OCI-LY7 (cell line): ENCODE measurements at regions not wholly inside any gene's neighbourhood (a gene's known extent, or its start where the extent isn't known, plus 50 kb on each side); places are given as distances from the start of the nearest gene placed in this dataset.

ENCODE experiments used
- EZH2phosphoT487 ChIP-seq: fragments of 200-600 bp; sonication (generic); IDR thresholded peaks from 2 replicates; pipeline ENCODE4 v1.6.1; 2018; ENCODE audit warnings: low read depth, borderline replicate concordance, mild to moderate bottlenecking, mixed run types, antibody characterized with exemption, low read length, moderate library complexity, mixed read lengths
- TF ChIP-seq, protein P1 (sequence below): fragments of 200-600 bp; sonication (generic); conservative IDR thresholded peaks from 2 replicates; pipeline ENCODE4 v1.5.1; 2014; ENCODE audit warnings: mild to moderate bottlenecking, antibody characterized with exemption, low read length, moderate library complexity, mixed read lengths

DNA sequence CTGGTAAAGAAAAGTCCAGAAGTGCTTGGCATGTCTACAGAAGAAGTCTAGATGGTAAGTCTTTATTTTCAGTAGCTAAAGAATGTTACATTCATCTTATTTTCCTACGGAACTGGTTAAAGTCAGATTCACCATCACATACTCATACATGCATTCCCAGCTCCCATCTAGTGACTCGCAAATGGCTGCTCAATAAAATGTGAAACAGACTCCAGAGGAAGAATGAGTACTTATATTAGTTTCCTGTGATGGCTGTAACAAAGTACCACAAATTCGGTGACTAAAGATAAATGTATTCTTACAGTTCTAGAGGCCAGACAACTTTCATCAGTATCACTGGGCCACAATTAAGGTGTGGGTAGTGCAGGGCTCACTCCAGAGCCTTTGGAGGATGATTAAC, 797.2 kb downstream of the SATB2 start:
- TF ChIP-seq, protein P1, sequence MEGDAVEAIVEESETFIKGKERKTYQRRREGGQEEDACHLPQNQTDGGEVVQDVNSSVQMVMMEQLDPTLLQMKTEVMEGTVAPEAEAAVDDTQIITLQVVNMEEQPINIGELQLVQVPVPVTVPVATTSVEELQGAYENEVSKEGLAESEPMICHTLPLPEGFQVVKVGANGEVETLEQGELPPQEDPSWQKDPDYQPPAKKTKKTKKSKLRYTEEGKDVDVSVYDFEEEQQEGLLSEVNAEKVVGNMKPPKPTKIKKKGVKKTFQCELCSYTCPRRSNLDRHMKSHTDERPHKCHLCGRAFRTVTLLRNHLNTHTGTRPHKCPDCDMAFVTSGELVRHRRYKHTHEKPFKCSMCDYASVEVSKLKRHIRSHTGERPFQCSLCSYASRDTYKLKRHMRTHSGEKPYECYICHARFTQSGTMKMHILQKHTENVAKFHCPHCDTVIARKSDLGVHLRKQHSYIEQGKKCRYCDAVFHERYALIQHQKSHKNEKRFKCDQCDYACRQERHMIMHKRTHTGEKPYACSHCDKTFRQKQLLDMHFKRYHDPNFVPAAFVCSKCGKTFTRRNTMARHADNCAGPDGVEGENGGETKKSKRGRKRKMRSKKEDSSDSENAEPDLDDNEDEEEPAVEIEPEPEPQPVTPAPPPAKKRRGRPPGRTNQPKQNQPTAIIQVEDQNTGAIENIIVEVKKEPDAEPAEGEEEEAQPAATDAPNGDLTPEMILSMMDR = no peak
- no peak for TF ChIP-seq EZH2phosphoT487
